ENCODE measurements at regions not wholly inside any gene's neighbourhood (a gene's known extent, or its start where the extent isn't known, plus 50 kb on each side); places are given as distances from the start of the nearest gene placed in this dataset.
"Not testable (repeated sequence)": the region's sequence is repeated elsewhere in the genome, so short reads cannot be mapped to it uniquely, and the experiment has no call there.

GRCh38 chr13:109955598-109955997, 169.2 kb upstream of the IRS2 start:
- Mint-ChIP-seq H3K27ac (no peak overlapping the region), H3K4me3 (no peak overlapping the region), H3K4me1 (no peaks in the 10 kb centered on the region), H3K36me3 (no peaks in the 10 kb centered on the region), H3K9me3 (peaks cover 12% of the 10 kb centered on the region)
- ATAC-seq (no peak), DNase-seq (ENCODE audit: low spot score in 2 of 2) (no peak)

DNA sequence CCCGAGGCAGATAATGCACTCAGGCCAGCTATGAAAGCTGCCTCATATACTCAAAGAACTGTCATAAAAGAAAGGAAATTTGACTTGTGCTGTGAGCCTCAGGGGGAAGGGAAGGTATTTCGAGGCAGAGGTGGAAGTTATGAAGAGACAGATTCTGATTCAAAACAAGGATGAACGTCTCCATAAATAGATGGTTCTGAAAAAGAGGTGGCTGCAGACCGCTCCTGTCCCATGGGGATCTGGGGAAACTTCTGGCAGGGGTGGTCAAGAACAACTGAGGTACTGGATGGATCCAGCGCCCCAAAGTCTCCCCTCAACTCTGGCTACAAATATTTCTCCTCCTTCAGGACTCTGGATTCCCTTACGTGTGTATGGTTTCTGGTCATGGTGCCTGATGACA, 168.1 kb upstream of the IRS2 start:
- Mint-ChIP-seq H3K36me3 (no peaks in the 10 kb centered on the region), H3K4me3 (no peak overlapping the region), H3K4me1 (no peaks in the 10 kb centered on the region), H3K27ac (no peak overlapping the region), H3K9me3 (peaks cover 12% of the 10 kb centered on the region)
- DNase-seq (ENCODE audit: low spot score in 2 of 2) (no peak), ATAC-seq (no peak)

GRCh38 chr13:109951491-109951890, 165.1 kb upstream of the IRS2 start:
- peaks cover 6% of the 10 kb centered on the region for H3K9me3 Mint-ChIP-seq
- no peak overlapping the region for H3K27ac Mint-ChIP-seq
- H3K4me3 Mint-ChIP-seq, result no peak overlapping the region
- H3K4me1 Mint-ChIP-seq, result no peaks in the 10 kb centered on the region
- no peaks in the 10 kb centered on the region for H3K36me3 Mint-ChIP-seq
- DNase-seq (ENCODE audit: low spot score in 2 of 2) (no peak), ATAC-seq (no peak)

DNA sequence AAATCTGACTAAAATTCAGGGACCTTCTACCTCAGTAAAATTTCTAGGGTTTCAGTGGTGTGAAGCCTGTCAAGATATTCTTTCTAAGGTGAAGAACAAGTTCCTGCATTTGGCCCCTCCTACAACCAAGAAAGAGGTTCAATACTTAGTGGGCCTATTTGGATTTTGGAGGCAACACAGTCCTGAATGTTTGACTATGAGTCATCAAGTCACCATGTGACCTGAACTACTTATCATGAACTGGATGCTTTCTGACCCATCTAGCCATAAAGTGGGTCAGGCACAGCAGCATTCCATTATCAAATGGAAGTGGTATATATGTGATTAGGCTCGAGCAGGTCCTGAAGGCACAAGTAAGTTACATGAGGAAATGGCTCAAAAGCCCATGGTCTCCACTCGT, 163.0 kb upstream of the IRS2 start:
- DNase-seq (ENCODE audit: low spot score in 2 of 2), result no peak
- H3K4me1 Mint-ChIP-seq, result no peaks in the 10 kb centered on the region
- no peaks in the 10 kb centered on the region for H3K36me3 Mint-ChIP-seq
- H3K9me3 Mint-ChIP-seq, result peaks cover 7% of the 10 kb centered on the region
- no peak for ATAC-seq
- no peak overlapping the region for H3K4me3 Mint-ChIP-seq
- H3K27ac Mint-ChIP-seq, result no peak overlapping the region

- DNase-seq (ENCODE audit: low spot score in 2 of 2) (no peak), ATAC-seq (no peak)
- peaks cover 7% of the 10 kb centered on the region for H3K9me3 Mint-ChIP-seq
- H3K4me3 Mint-ChIP-seq, result no peak overlapping the region
- no peaks in the 10 kb centered on the region for H3K4me1 Mint-ChIP-seq
- no peak overlapping the region for H3K27ac Mint-ChIP-seq
- no peaks in the 10 kb centered on the region for H3K36me3 Mint-ChIP-seq
Measured at GRCh38 chr13:109947006-109947405, 160.6 kb upstream of the IRS2 start.

- ATAC-seq, result no peak
- H3K36me3 Mint-ChIP-seq, result no peaks in the 10 kb centered on the region
- no peaks in the 10 kb centered on the region for H3K4me1 Mint-ChIP-seq
- H3K27ac Mint-ChIP-seq, result no peak overlapping the region
- H3K9me3 Mint-ChIP-seq, result peaks cover 4% of the 10 kb centered on the region
- no peak overlapping the region for H3K4me3 Mint-ChIP-seq
- DNase-seq (ENCODE audit: low spot score in 2 of 2), result no peak
Measured at GRCh38 chr13:109945206-109945960, 159.0 kb upstream of the IRS2 start.

- ATAC-seq, result no peak
Measured at GRCh38 chr13:109941951-109942350, 155.6 kb upstream of the IRS2 start.

DNA sequence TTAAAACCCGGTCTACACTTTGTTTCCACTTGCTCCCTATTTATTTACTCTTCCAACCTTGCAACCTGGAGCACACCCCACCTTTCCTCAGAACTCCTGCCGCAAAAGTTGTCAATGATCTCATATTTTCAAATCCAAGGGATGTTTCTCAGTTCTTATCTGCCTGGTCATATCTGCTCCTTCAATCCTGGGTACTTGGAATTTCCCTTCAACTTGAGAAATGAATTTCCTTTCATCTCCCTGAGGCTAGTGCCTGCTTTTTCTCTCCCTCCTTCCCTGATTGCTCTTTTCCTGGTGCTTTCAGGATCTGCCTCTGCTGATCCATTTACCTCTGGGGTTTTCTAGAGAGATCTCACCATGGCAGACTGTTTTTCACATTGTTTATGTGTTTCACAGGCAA, 154.8 kb upstream of the IRS2 start:
- Mint-ChIP-seq H3K4me3 (no peak overlapping the region), H3K36me3 (no peaks in the 10 kb centered on the region), H3K27ac (no peak overlapping the region), H3K9me3 (peaks cover 3% of the 10 kb centered on the region), H3K4me1 (no peaks in the 10 kb centered on the region)
- ATAC-seq (no peak), DNase-seq (ENCODE audit: low spot score in 2 of 2) (no peak)

More at GRCh38 chr13:109941951-109942350, 155.6 kb upstream of the IRS2 start:
- Mint-ChIP-seq H3K4me3 (no peak overlapping the region), H3K36me3 (no peaks in the 10 kb centered on the region), H3K27ac (no peak overlapping the region), H3K9me3 (peaks cover 4% of the 10 kb centered on the region), H3K4me1 (no peaks in the 10 kb centered on the region)
- DNase-seq (ENCODE audit: low spot score in 2 of 2), result no peak

DNA sequence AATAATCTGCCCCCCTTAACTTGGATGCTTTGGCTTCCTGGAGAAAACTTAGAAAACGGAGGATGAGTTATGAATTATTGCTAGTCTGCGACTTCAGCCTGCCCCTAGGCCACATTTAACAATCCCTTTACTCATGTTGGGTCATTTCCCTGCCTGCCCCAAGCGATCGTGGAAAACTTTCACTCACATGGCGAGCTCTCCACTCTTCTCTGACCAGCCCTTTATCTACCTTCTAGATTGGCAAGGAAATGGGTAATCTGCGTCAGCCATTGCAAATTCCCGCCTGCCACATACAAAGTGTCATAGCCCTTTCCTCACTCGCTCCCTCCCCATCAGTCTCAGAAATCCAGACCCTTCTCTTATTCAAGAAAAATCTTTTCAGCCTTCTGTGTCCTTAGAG, 154.3 kb upstream of the IRS2 start:
- Mint-ChIP-seq H3K36me3 (no peaks in the 10 kb centered on the region), H3K27ac (no peak overlapping the region), H3K4me1 (no peaks in the 10 kb centered on the region), H3K9me3 (no peaks in the 10 kb centered on the region), H3K4me3 (no peak overlapping the region)
- DNase-seq (ENCODE audit: low spot score in 2 of 2) (no peak), ATAC-seq (no peak)

DNA sequence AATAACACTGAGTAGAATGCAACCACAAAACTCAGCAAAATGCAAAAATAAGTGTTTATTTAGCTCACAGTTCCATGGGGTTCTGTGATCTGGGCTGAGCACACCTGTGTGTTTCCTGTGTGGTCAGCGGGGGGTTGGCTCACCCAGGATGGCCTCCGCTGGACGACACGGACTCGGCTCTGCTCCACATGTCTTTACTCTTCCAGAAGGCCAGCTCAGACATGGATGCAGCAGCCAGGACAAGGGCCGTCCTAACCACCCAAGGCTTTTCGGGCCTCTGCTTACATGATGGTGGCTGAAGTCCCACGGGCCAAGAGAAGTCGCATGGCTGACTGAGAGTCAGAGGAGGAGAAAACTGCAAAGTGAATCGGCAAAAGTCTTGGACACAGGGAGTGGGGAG, 153.5 kb upstream of the IRS2 start:
- ATAC-seq, result no peak
- no peak overlapping the region for H3K4me3 Mint-ChIP-seq

DNA sequence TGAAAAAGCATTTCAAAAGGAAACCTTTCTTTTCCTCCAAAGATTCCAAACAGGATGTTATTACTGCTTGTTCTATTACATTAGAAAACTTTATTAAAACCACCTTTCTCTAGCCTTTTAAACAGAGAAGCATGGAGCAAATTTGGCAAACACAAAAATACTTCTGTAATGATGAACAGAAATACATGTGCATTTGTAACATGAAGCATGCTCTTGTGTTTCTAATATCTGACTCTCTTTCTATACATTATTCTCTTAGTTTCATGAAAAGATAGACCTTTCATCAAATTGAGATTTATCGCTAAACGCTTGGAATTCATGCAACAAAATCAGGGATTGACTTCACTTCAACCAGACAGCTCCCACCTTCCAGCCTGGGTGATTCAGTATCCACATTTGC, 152.8 kb upstream of the IRS2 start:
- no peaks in the 10 kb centered on the region for H3K36me3 Mint-ChIP-seq
- no peak overlapping the region for H3K27ac Mint-ChIP-seq
- no peaks in the 10 kb centered on the region for H3K4me1 Mint-ChIP-seq
- ATAC-seq, result no peak
- DNase-seq (ENCODE audit: low spot score in 2 of 2), result no peak
- no peak overlapping the region for H3K4me3 Mint-ChIP-seq
- H3K9me3 Mint-ChIP-seq, result no peaks in the 10 kb centered on the region

More for the DNA sequence above, 153.5 kb upstream of the IRS2 start:
- Mint-ChIP-seq H3K27ac (no peak overlapping the region), H3K4me1 (no peaks in the 10 kb centered on the region), H3K9me3 (no peaks in the 10 kb centered on the region), H3K36me3 (no peaks in the 10 kb centered on the region)
- no peak for DNase-seq (ENCODE audit: low spot score in 2 of 2)

DNA sequence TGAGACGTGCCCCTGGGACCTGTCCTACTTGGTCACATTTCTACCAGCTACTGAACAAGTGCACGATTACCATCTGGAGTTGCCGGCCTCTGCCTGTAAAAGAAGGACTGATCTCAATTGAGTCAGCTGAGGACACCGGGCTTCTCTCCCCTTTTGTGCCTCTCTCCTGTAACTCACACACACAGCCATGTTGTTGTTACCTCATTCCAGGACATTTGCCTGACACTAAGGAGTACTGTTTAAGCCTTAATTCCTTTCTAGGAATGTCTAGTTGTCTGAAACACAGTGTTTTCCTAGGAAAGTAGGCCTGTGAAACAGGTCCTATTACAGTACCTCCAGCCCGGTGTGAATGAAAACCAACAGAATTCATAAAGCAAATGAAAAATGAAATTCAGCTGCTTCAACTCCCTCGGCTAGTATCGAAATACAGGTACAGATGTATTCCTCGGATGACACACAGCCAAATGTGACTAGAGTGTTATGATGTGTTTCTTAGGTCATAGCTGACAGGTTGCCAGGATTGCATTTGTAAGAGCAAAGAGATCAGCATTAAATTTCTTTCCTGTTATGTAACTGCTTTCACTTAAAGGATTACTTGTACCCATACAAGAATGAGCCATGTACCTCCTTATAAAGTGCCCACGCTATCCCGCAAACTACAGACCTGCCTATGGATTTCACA, 152.0 kb upstream of the IRS2 start:
- Mint-ChIP-seq H3K36me3 (no peaks in the 10 kb centered on the region), H3K4me1 (no peaks in the 10 kb centered on the region), H3K27ac (no peak overlapping the region), H3K4me3 (no peak overlapping the region), H3K9me3 (no peaks in the 10 kb centered on the region)
- no peak for DNase-seq (ENCODE audit: low spot score in 2 of 2)
- no peak for ATAC-seq

DNA sequence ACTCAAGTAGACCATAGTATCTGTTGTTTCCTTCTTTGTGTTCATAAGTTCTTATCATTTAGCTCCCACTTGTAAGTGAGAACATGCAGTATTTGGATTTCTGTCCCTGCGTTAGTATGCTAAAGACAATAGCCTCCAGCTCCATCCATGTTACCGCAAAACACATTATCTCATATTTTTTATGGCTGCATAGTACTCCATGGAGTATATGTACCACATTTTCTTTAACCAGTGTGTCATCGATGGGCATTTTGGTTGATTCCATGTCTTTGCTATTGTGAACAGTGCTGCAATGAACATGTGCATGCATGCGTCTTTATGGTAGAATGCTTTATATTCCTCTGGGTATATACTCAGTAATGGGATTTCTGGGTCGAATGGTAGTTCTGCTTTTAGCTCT, 148.1 kb upstream of the IRS2 start:
- H3K27ac Mint-ChIP-seq; ATAC-seq; H3K9me3 Mint-ChIP-seq; H3K4me1 Mint-ChIP-seq; H3K4me3 Mint-ChIP-seq; DNase-seq (ENCODE audit: low spot score in 2 of 2); H3K36me3 Mint-ChIP-seq: not testable (repeated sequence)

DNA sequence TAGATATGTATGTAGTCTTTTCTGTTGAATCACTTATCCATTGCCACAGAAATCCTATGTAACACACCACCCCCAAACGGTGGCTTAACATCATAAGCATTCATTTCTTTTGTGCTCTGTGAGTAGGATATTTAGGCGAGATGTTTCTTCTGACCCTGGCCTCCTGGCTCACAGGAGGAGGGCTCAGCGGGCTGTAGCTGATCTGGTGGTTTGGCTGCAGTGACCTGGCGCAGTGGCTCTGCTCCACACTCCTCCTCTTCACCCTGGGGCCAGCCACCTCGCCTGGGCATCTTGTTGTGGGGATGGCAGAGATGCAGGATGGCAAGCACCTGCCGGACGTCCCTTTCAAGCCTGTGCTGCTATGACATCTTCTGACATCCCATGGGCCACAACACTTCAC, 147.1 kb upstream of the IRS2 start:
- no peak for DNase-seq (ENCODE audit: low spot score in 2 of 2)
- no peaks in the 10 kb centered on the region for H3K9me3 Mint-ChIP-seq
- H3K4me3 Mint-ChIP-seq, result no peak overlapping the region
- no peaks in the 10 kb centered on the region for H3K36me3 Mint-ChIP-seq
- H3K27ac Mint-ChIP-seq, result no peak overlapping the region
- ATAC-seq, result no peak
- no peaks in the 10 kb centered on the region for H3K4me1 Mint-ChIP-seq

DNA sequence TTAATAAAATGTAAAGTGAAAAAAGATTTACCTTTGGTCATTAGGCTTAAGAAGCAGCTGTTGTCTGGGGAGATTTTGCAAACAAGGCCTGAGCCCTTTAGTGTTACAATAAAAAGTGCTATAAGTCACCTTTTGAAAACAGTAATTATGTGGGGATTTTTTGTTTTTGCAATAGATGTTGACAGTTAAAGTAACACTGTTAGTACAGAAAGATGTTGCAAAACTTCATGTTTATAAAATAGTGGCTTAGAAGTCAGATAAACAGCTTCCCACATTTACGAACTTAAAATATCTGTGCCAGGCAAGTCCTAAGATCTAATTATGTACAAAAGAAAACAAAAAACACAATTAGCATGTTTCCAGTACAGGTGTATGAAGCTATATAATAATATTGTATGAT, 138.0 kb upstream of the IRS2 start:
- no peaks in the 10 kb centered on the region for H3K4me1 Mint-ChIP-seq
- no peak overlapping the region for H3K4me3 Mint-ChIP-seq
- no peaks in the 10 kb centered on the region for H3K36me3 Mint-ChIP-seq
- no peaks in the 10 kb centered on the region for H3K9me3 Mint-ChIP-seq
- DNase-seq (ENCODE audit: low spot score in 2 of 2) (no peak), ATAC-seq (no peak)
- H3K27ac Mint-ChIP-seq, result no peak overlapping the region

DNA sequence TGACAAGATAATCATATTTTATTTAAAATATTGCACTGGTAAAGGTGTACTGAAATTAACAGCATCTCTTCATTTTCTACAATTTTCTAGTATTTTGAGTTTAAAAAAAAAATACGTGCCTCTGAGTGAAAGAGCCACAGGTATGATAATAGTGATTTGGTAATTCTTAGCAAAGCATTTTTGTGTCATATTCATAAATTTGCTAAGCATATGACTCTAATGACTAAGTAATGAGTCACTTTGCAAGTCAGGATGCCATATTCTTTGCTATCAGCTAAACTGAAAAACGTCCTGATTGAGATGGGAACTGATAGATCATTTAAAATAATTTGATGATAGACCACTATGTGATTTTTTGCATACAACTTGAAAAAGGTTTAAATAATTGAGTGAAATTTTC, 136.1 kb upstream of the IRS2 start:
- H3K9me3 Mint-ChIP-seq, result no peaks in the 10 kb centered on the region
- no peaks in the 10 kb centered on the region for H3K36me3 Mint-ChIP-seq
- ATAC-seq (no peak), DNase-seq (ENCODE audit: low spot score in 2 of 2) (no peak)
- no peaks in the 10 kb centered on the region for H3K4me1 Mint-ChIP-seq
- H3K27ac Mint-ChIP-seq, result no peak overlapping the region
- H3K4me3 Mint-ChIP-seq, result no peak overlapping the region
